Ecto neural progenitor cell (in vitro differentiated cells): ENCODE measurements at regions not wholly inside any gene's neighbourhood (a gene's known extent, or its start where the extent isn't known, plus 50 kb on each side); places are given as distances from the start of the nearest gene placed in this dataset.
"Not testable (repeated sequence)": the region's sequence is repeated elsewhere in the genome, so short reads cannot be mapped to it uniquely, and the experiment has no call there.

ENCODE experiments used
- DNase-seq: peaks from one replicate; pipeline ENCODE4 v3.0.0-alpha.2; 2018; ENCODE audit warnings: low spot score

DNA sequence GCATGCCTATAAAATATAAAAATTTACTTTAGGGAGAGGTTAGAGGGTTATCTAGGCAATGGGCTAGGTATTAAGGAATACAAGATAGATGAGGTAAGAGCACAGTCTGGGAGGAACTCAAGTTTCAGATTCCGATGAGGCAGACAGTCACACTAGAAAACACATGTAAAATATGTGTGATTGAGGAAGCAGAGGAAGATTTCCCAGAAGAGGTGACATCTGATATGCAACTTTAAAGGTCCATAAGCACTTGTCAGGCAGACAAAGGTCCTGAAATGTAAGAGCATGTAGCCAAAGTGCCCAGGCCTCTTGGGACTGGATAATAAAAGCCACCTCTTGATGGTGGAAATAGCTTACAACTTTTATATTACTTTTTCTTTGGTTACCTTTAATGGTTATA is 81.1 kb upstream of the AADAT start:
- DNase-seq, result no peak

DNA sequence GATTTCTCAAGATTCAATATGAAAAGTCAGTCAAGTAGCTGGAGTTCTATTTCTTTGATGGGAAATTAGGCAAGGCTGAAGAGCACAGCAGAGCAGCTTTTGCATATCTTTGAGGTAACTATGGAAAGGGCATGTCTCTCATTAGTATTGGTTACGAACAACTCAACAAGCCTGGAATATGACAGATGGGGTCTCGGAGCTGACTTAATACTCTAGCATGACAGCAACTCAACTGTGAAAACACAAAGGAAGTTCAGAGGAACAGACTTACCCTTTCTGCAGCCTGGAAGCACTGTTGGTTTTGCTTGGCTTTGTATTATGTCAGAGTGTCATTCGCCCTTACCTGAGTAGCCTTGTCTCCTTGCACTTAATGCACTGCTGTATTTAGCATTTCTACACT is 79.9 kb upstream of the AADAT start:
- DNase-seq, result no peak

DNA sequence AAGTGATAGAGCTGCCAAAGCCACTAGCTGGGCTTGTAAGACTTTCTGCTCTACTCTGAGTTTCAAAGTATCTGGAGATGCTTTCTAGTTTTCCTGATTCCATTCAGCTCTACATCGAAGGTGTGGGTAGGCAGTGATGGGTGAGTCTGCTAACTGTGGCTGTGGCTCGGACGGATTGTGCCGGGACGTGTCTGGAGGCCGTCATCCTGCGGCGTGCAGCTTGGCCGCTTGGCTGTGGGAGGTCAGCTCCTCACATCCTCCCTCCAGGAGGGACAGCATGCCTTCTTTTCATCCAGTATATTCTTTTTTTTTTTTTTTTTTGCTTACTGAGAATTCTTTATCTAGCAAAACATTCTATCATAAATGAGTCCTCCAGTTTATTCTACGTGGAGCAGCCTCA is 77.9 kb upstream of the AADAT start:
- DNase-seq, result no peak

DNA sequence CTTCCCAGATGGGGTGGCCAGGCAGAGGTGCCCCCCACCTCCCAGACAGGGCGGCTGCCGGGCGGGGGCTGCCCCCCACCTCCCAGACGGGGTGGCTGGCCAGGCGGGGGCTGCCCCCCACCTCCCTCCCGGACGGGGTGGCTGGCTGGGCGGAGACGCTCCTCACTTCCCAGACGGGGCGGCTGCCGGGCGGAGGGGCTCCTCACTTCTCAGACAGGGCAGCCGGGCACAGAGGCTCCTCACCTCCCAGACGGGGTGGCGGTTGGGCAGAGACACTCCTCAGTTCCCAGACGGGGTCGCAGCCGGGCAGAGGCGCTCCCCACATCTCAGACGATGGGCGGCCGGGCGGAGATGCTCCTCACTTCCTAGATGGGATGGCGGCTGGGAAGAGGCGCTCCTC is 76.4 kb upstream of the AADAT start:
- not testable (repeated sequence) for DNase-seq

DNA sequence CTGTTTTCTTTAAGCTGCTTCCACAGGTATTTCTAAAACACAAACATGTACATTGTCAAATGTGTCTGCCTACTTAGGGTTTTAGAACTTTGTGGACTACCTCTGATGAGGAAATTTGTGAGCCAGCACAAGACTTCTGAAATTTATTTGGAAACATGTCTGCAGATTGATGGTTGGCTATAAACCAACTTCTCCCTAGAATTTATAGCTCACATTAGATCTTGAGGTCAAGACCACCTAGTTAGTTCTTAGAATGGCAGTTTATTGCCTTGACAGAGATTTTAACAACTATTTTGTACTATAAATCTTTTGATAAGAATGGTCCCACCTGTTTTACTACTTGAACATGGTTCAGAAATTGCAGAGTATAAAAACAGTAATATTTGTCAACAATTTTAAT is 72.7 kb upstream of the AADAT start:
- no peak for DNase-seq

DNA sequence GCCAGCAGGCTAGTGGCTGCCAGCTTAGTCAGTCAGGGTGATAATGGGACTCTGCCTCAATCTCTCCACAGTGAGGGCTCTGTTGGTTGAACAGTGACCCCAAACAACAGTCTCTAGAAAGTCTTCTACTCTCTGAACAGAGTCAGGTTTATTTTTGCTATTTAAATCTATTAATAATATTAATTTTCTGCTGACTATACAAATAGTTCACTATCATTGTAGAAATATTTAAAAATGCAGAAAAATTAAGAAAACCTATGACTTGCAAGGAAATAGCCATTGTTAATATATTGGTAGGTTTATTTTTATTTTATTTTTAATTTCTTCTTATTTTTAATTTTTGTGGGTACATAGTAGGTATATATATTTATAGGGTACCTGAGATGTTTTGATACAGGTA is 67.9 kb upstream of the AADAT start:
- no peak for DNase-seq

DNA sequence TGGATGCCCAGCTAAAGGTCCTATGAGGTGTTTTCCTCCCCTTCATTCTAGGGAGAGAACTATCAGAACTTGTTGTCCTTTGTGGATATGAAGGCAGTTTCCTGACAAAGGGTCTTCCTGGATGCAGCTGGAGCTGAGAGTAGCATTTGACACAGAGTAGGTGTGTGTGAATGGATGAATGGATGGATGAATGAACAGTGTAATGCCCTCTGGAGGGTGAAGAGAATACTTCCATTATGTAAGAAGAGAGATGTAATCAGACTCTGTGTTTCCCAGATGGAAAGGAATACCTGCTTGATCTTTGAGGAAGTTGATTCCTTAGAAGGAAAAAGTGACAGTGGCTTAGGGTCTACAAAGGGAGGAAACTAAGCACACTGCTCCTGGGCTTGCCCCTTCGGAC is 55.4 kb upstream of the AADAT start:
- DNase-seq, result no peak

DNA sequence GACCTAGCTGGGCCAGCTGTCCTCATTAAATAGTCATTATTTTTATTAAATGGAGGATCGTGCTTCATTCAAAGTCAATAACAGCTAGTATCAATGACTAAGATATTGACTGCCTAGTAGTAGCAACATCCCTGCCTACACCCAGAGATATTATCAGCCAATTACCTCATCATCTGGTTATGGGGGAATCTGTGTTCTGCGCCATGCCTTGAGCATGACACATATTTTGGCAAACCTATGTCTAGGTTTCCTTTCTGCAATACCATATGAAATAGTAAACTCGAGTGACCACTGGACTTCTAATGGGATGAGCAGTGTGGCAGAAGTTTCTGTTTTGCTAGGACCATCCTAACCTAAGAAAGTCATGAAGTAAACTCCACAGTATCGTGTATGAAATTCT is 50.0 kb upstream of the AADAT start:
- no peak for DNase-seq
